ENCODE measurements at regions not wholly inside any gene's neighbourhood (a gene's known extent, or its start where the extent isn't known, plus 50 kb on each side); places are given as distances from the start of the nearest gene placed in this dataset.

GRCh38 chr3:152960684-152961083 lies 125.8 kb downstream of the P2RY1 start:
- Histone ChIP-seq H3K4me1 (ENCODE audit: insufficient read depth) (no peaks in the 10 kb centered on the region), H3K4me2 (no peak overlapping the region), H3K36me3 (ENCODE audit: insufficient read depth) (no peaks in the 10 kb centered on the region), H3K27ac (ENCODE audit: low read depth) (no peak overlapping the region), H3F3A (replicated peaks; ENCODE audit: low read depth) (no peaks in the 10 kb centered on the region), H3K4me3 (no peak overlapping the region), H3K9me2 (ENCODE audit: insufficient read depth) (no peaks in the 10 kb centered on the region), H4K20me1 (replicated peaks; ENCODE audit: insufficient read depth) (no peaks in the 10 kb centered on the region), H2AFZ (no peak overlapping the region), H3K79me2 (replicated peaks; ENCODE audit: insufficient read depth) (no peaks in the 10 kb centered on the region), H3K27me3 (ENCODE audit: insufficient read depth) (no peaks in the 10 kb centered on the region)
- DNase-seq (ENCODE audit: low spot score) (no peak), ATAC-seq (no peak)
- no peak for TF ChIP-seq NANOG (IDR thresholded peaks at IDR 0.05; ENCODE audit: borderline replicate concordance)
- TF ChIP-seq ZNF114 (CRISPR knock-in tag; IDR thresholded peaks at IDR 0.05): no peak
- TF ChIP-seq, protein P1, sequence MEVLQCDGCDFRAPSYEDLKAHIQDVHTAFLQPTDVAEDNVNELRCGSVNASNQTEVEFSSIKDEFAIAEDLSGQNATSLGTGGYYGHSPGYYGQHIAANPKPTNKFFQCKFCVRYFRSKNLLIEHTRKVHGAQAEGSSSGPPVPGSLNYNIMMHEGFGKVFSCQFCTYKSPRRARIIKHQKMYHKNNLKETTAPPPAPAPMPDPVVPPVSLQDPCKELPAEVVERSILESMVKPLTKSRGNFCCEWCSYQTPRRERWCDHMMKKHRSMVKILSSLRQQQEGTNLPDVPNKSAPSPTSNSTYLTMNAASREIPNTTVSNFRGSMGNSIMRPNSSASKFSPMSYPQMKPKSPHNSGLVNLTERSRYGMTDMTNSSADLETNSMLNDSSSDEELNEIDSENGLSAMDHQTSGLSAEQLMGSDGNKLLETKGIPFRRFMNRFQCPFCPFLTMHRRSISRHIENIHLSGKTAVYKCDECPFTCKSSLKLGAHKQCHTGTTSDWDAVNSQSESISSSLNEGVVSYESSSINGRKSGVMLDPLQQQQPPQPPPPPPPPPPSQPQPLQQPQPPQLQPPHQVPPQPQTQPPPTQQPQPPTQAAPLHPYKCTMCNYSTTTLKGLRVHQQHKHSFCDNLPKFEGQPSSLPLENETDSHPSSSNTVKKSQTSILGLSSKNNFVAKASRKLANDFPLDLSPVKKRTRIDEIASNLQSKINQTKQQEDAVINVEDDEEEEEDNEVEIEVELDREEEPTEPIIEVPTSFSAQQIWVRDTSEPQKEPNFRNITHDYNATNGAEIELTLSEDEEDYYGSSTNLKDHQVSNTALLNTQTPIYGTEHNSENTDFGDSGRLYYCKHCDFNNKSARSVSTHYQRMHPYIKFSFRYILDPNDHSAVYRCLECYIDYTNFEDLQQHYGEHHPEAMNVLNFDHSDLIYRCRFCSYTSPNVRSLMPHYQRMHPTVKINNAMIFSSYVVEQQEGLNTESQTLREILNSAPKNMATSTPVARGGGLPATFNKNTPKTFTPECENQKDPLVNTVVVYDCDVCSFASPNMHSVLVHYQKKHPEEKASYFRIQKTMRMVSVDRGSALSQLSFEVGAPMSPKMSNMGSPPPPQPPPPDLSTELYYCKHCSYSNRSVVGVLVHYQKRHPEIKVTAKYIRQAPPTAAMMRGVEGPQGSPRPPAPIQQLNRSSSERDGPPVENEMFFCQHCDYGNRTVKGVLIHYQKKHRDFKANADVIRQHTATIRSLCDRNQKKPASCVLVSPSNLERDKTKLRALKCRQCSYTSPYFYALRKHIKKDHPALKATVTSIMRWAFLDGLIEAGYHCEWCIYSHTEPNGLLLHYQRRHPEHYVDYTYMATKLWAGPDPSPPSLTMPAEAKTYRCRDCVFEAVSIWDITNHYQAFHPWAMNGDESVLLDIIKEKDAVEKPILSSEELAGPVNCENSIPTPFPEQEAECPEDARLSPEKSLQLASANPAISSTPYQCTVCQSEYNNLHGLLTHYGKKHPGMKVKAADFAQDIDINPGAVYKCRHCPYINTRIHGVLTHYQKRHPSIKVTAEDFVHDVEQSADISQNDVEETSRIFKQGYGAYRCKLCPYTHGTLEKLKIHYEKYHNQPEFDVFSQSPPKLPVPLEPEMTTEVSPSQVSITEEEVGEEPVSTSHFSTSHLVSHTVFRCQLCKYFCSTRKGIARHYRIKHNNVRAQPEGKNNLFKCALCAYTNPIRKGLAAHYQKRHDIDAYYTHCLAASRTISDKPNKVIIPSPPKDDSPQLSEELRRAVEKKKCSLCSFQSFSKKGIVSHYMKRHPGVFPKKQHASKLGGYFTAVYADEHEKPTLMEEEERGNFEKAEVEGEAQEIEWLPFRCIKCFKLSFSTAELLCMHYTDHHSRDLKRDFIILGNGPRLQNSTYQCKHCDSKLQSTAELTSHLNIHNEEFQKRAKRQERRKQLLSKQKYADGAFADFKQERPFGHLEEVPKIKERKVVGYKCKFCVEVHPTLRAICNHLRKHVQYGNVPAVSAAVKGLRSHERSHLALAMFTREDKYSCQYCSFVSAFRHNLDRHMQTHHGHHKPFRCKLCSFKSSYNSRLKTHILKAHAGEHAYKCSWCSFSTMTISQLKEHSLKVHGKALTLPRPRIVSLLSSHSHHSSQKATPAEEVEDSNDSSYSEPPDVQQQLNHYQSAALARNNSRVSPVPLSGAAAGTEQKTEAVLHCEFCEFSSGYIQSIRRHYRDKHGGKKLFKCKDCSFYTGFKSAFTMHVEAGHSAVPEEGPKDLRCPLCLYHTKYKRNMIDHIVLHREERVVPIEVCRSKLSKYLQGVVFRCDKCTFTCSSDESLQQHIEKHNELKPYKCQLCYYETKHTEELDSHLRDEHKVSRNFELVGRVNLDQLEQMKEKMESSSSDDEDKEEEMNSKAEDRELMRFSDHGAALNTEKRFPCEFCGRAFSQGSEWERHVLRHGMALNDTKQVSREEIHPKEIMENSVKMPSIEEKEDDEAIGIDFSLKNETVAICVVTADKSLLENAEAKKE (CRISPR knock-in tag; IDR thresholded peaks at IDR 0.05): no peak
- no peak for TF ChIP-seq STAT1 (IDR thresholded peaks at IDR 0.05; ENCODE audit: unreplicated experiment)
- TF ChIP-seq POLR2AphosphoS5 (IDR thresholded peaks at IDR 0.05; ENCODE audit: low read depth): no peak
- TF ChIP-seq EZH2 (IDR thresholded peaks at IDR 0.05; ENCODE audit: low read depth, unreplicated experiment): no peak
- TF ChIP-seq CREB1 (CRISPR knock-in tag; IDR thresholded peaks at IDR 0.05; ENCODE audit: low read depth): no peak
- TF ChIP-seq, protein P2, sequence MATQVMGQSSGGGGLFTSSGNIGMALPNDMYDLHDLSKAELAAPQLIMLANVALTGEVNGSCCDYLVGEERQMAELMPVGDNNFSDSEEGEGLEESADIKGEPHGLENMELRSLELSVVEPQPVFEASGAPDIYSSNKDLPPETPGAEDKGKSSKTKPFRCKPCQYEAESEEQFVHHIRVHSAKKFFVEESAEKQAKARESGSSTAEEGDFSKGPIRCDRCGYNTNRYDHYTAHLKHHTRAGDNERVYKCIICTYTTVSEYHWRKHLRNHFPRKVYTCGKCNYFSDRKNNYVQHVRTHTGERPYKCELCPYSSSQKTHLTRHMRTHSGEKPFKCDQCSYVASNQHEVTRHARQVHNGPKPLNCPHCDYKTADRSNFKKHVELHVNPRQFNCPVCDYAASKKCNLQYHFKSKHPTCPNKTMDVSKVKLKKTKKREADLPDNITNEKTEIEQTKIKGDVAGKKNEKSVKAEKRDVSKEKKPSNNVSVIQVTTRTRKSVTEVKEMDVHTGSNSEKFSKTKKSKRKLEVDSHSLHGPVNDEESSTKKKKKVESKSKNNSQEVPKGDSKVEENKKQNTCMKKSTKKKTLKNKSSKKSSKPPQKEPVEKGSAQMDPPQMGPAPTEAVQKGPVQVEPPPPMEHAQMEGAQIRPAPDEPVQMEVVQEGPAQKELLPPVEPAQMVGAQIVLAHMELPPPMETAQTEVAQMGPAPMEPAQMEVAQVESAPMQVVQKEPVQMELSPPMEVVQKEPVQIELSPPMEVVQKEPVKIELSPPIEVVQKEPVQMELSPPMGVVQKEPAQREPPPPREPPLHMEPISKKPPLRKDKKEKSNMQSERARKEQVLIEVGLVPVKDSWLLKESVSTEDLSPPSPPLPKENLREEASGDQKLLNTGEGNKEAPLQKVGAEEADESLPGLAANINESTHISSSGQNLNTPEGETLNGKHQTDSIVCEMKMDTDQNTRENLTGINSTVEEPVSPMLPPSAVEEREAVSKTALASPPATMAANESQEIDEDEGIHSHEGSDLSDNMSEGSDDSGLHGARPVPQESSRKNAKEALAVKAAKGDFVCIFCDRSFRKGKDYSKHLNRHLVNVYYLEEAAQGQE (IDR thresholded peaks at IDR 0.05; ENCODE audit: unreplicated experiment): no peak
- TF ChIP-seq EZH2phosphoT487 (IDR thresholded peaks at IDR 0.05; ENCODE audit: unreplicated experiment): no peak
- TF ChIP-seq JUNB (IDR thresholded peaks at IDR 0.05; ENCODE audit: unreplicated experiment): no peak
- TF ChIP-seq ETS1 (IDR thresholded peaks at IDR 0.05): no peak
- TF ChIP-seq, protein P3, sequence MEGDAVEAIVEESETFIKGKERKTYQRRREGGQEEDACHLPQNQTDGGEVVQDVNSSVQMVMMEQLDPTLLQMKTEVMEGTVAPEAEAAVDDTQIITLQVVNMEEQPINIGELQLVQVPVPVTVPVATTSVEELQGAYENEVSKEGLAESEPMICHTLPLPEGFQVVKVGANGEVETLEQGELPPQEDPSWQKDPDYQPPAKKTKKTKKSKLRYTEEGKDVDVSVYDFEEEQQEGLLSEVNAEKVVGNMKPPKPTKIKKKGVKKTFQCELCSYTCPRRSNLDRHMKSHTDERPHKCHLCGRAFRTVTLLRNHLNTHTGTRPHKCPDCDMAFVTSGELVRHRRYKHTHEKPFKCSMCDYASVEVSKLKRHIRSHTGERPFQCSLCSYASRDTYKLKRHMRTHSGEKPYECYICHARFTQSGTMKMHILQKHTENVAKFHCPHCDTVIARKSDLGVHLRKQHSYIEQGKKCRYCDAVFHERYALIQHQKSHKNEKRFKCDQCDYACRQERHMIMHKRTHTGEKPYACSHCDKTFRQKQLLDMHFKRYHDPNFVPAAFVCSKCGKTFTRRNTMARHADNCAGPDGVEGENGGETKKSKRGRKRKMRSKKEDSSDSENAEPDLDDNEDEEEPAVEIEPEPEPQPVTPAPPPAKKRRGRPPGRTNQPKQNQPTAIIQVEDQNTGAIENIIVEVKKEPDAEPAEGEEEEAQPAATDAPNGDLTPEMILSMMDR (conservative IDR thresholded peaks at IDR 0.05; ENCODE audit: low read depth in 2 of 2): no peak
- Mint-ChIP-seq H3K36me3 (ENCODE audit: low read depth) (peaks cover 16% of the 10 kb centered on the region), H3K27me3 (ENCODE audit: insufficient read depth, low read depth, poor library complexity) (no peaks in the 10 kb centered on the region), H3K4me1 (no peaks in the 10 kb centered on the region), H3K4me3 (no peak overlapping the region), H3K9me3 (peaks cover 20% of the 10 kb centered on the region), H3K27ac (no peak overlapping the region)

All from GM23338 (cell line).